Dermis microvascular lymphatic vessel endothelial cell (primary cell): ENCODE measurements at regions not wholly inside any gene's neighbourhood (a gene's known extent, or its start where the extent isn't known, plus 50 kb on each side); places are given as distances from the start of the nearest gene placed in this dataset.

Experiments used
- DNase-seq, 2 donors: peaks; one replicate each; pipeline versions ENCODE4 v3.0.0 to v3.0.0-alpha.2; 2010; ENCODE audit warnings: low read depth in 2 of 2

GRCh38 chr15:101124731-101125451, 127.0 kb downstream of the CHSY1 start:
- peak; percentile 89 to 90 for DNase-seq

GRCh38 chr15:101123222-101123910, 128.5 kb downstream of the CHSY1 start:
- no peak for DNase-seq

GRCh38 chr15:101122806-101123205, 129.0 kb downstream of the CHSY1 start:
- DNase-seq = no peak

- no peak for DNase-seq
These were observed 129.6 kb downstream of the CHSY1 start for GRCh38 chr15:101122266-101122665.

GRCh38 chr15:101121511-101122090, 130.2 kb downstream of the CHSY1 start:
- DNase-seq = peak in 1 of 2 donors; percentile 53

GRCh38 chr15:101120987-101121386, 130.9 kb downstream of the CHSY1 start:
- no peak for DNase-seq

GRCh38 chr15:101120473-101120872, 131.4 kb downstream of the CHSY1 start:
- no peak for DNase-seq
